ENCODE measurements at regions not wholly inside any gene's neighbourhood (a gene's known extent, or its start where the extent isn't known, plus 50 kb on each side); places are given as distances from the start of the nearest gene placed in this dataset.

DNA sequence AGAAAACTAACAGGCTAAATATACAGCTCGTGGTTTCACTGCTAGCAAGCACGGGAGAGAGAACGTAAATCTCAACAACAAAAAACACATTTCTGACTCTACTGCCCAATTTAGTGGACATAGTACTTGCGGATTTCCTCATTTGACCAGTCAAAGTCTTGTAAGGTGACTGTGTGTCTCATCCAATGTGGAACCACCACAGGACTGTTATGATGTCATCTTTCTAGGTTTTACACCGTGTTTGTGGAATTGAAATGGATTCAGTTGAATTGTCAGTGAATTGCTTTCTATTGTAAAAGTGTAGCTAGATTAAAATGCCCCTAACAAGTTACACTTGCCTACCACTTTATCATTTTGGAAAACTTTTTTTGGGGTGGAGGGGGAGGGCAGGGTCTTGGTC, 1010.8 kb downstream of the NLGN4Y start:
- no peak for DNase-seq

- DNase-seq = no peak
Observed at GRCh38 chrY:15535784-15536511, 1011.6 kb downstream of the NLGN4Y start.

- no peak for DNase-seq
Observed at GRCh38 chrY:15540516-15540915, 1016.2 kb downstream of the NLGN4Y start.

GRCh38 chrY:15546177-15546754, 1021.9 kb downstream of the NLGN4Y start:
- no peak for DNase-seq

DNA sequence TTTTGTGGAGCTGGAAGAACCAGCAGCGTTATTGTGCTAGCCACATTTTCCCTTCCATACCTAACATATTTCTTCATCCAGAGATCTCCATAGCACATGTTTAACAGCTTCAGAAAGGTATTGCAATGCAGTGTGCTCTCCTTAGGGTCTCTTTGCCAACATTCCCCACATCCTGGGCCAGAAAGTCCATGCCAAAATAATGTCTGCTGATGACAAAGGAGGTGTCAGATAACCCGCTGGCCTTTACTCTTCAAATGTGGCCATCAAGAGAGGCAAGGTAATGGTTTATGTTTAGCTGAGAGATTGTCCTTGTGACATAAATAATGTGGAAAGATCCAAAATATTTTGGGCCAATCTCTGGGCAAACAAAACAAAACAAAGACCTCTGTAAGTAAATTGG, 1027.7 kb downstream of the NLGN4Y start:
- no peak for DNase-seq

- no peak for DNase-seq
Observed at GRCh38 chrY:15554991-15555390, 1030.7 kb downstream of the NLGN4Y start.

- DNase-seq = no peak
Observed at GRCh38 chrY:15559169-15559568, 1034.8 kb downstream of the NLGN4Y start.

DNA sequence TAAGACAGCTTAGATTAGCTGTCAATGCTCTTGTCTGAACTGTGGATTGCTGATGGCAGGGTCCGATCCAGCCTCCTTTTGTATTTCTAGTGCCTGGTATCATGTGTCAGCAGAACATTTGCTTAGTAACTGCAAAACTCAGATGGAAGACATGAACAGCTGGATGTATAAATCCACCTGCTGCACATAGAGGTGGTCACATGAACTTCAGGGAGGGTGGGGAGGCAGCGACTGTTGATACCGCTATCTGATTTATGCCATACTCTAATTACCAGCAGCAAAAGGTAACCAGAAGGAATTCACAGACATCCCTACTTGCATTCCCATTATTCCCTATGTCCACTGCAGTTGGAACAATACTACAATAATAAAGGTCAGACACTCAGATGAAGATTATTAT, 1036.5 kb downstream of the NLGN4Y start:
- DNase-seq = no peak

GRCh38 chrY:15561501-15562289, 1037.4 kb downstream of the NLGN4Y start:
- DNase-seq = no peak

DNA sequence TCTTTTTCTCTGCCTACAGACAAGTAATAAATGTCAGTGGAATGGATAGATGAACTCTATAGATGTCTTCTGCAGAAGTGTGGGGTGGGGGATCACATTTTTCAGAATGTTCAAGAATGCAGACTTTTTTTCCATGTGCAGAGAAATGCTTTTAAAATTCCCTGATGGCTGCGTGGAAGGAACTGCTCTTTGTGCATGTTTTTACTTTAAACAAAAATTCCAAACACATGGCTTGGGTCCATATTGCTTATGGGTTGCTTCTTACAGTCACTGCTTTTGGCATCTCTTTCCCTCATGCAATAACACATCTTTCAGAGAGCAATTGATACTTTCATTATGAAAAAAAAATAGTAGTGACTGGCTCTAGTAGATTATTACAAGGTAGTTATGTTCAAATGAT, 1053.6 kb downstream of the NLGN4Y start:
- no peak for DNase-seq

DNA sequence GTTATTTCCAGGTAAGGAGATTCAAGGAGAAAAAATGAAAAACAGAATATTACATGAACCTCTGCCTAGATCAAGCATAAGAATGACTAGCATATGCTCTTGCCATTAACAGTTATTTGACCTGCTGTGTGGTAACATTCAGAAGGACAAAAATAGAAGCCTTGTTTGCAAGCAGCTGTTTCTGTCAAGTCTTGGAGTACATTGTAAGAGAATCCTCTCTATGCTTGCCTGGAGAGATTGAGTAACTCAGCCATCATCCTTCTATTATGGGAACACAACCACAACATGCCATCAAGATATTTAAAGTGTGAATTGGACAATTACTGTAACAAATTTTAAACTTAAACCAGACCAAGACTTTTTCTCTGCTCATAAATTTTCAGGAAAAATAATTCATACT, 1054.4 kb downstream of the NLGN4Y start:
- DNase-seq = no peak

DNA sequence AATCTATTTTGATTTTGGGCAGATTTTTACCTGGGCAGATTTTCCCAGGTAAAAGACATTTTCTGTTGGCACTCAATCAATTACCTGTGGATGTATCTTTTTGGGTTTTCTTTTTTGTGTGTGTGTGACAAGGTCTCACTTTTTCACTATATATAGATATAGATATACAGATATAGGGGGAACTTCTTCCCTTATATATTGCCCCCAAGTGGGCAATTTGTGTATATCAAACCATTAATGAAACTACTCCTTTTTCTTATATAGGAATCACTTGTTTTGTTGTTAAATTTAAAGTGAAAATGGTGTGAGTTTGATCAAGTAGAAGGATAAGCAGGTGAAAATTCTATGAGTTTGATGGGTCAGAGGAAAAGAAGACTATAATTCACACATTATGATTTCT, 1054.9 kb downstream of the NLGN4Y start:
- DNase-seq = no peak

- DNase-seq = no peak
Observed at GRCh38 chrY:15583111-15583510, 1058.8 kb downstream of the NLGN4Y start.

DNA sequence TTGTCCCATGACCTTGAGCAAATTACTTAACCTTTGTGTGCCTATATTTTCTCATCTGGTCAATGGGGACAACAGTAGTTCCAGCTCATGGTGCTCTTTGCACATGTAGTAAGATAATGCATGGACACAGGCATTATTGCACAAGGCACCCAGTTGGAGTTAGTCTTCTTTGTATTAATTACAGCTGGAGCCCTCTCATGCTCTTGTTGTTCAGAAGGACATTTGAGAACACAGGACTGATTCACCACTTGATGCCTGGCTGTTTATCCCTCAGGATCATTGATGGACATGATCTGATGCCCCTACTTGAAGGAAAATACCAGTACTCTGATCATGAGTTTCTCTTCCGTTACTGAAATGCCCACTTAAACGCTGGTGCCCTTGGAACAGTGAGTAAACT, 1068.6 kb downstream of the NLGN4Y start:
- DNase-seq = no peak

DNA sequence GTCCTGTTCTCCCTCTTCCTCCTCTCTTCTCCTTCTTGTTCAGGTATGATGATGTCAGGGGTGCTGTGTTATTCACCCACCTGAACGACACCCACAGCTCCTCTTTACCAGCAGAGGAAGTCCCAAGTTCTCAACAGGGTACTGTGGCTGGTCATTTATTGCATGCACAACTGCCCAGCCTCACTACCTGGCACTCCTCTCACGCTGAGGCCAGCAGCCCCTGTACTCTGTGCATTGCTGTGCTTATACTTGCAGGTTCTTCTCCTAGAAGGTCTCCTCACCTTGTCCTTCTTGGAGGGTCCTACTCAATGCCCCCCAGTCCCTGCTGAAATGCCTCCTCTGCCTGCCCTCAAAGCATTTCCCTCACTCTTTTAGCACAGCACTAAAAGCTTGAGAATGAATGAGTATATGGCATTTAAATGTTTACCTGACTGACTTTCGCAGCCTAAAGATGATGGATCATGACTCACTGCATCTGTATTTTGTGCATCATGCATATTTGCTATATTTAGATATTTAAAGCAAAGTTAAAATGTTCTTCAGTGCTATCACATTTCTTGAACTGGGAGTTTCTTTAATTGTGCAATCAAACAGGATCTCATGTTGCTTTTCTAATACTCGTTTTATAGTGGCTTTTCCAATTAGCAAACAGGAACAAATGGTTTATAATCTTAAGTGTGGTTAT, 1069.3 kb downstream of the NLGN4Y start:
- no peak for DNase-seq

DNA sequence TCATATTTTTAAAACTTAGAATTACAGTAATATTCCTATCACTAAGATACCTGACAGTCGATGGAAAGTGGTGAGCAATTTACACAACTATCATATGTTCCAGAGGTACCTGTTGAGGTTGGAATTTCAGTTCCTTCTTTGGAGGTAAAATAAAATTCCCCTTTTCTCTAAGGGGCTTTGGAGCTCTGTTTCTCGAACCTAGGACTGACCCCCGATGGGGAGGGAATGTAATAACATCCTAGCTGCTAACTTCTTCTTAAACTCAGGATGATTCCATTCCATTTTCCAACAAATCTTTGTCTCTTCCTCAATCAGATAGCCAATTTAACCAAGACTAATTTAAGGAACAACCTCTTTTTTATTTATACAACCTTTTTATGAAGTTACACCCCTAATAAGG, 1069.8 kb downstream of the NLGN4Y start:
- no peak for DNase-seq

- no peak for DNase-seq
Observed at GRCh38 chrY:15600565-15600964, 1076.2 kb downstream of the NLGN4Y start.

- no peak for DNase-seq
Observed at GRCh38 chrY:15624370-15624769, 1100.0 kb downstream of the NLGN4Y start.

- DNase-seq = no peak
Observed at GRCh38 chrY:15624928-15625327, 1100.6 kb downstream of the NLGN4Y start.

DNA sequence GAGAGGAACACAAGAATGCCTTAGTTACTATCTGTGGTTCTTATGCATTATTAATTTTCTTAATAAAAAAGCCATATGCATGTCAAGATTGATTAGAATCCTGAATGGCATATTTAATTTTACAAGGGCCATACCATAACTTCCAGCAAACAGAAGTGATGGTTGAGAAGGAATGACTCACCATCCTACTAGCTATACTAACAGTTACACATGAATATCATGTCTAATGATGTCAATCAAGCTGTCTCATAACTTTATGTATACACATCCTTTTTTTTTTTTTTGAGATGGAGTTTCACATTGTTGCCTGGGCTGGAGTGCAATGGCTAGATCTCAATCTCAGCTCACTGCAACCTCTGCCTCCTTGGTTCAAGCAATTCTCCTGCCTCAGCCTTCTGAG, 1123.9 kb downstream of the NLGN4Y start:
- no peak for DNase-seq

- DNase-seq = no peak
Observed at GRCh38 chrY:15650056-15650455, 1125.7 kb downstream of the NLGN4Y start.

DNA sequence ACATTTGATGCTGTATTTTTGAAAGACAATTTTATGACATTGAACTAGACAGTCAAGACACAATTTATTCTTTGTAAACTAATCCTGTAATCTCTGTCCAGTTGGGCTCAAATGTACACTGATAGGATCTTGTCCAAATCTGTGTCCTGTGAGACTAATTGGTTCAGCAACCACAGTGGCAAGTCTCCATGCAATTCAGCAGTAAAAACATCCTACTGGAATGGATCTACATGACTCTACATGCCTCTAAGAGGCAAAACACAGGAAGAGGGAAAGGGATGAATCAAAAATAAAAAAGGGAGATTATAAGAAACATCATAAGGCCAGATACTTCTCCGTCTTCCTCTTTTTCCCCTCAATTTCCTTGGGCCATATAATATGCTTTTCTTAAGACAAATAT, 1164.2 kb downstream of the NLGN4Y start:
- no peak for DNase-seq

DNA sequence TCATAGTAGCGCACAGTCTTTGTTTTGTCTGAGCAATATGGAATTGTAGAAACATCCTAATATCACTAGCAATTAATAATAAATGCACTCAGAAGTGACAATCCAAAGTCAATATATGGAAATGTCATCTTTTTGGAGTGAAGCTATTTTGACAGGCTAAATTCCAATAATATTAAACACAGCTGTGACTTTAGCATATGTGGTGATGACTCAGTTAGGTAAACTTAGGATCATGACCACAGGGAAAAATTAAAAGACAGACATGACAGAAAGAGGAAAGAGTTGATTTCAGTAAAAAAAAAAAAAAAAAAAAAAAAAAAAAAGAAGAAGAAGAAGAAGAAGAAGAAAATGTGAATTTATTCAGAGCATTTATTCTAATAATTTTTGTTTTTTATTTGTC, 1165.7 kb downstream of the NLGN4Y start:
- no peak for DNase-seq

DNA sequence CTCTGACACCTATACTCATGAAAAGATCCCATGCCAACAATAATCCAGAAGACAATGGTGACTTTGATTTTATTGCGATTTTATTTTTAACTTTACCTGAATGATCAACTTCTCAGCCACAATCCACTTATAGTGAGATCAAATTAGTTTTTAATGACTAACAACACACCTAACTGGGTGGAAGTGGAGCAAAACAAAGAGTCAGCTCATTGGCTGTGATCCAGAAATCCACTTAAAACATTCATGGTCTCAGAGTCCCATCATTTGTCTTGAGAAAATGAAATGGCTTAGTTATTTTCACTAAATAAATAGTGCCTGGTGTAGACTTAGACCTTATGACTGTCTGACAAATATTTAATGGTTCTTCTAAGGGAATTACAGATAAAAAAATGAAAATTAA, 1177.8 kb downstream of the NLGN4Y start:
- no peak for DNase-seq

Data from activated CD4-positive, alpha-beta T cell treated with anti-CD3 and anti-CD28 coated beads, Interleukin-2, amount 50 U/mL, for 48 hours (primary cell).